HEK293 (cell line): ENCODE measurements at regions not wholly inside any gene's neighbourhood (a gene's known extent, or its start where the extent isn't known, plus 50 kb on each side); places are given as distances from the start of the nearest gene placed in this dataset.

ENCODE experiments used
- CTCF ChIP-seq: fragments of 450-650 bp; formaldehyde crosslinking; IDR thresholded peaks from 2 replicates; pipeline ENCODE4 v1.5.1; 2016; ENCODE audit warnings: missing biosample characterization, missing genetic modification characterization
- KLF16 ChIP-seq: fragments of 450-650 bp; formaldehyde crosslinking; IDR thresholded peaks from 2 replicates; pipeline ENCODE4 v1.5.1; 2017; ENCODE audit warnings: missing biosample characterization, missing genetic modification characterization
- PATZ1 ChIP-seq: fragments of 450-650 bp; formaldehyde crosslinking; IDR thresholded peaks from 2 replicates; pipeline ENCODE4 v1.5.1; 2016; ENCODE audit warnings: missing biosample characterization, missing genetic modification characterization
- PRDM10 ChIP-seq: fragments of 450-650 bp; formaldehyde crosslinking; IDR thresholded peaks from 2 replicates; pipeline ENCODE4 v1.5.1; 2016; ENCODE audit warnings: missing biosample characterization, missing genetic modification characterization
- PRDM6 ChIP-seq: fragments of 450-650 bp; formaldehyde crosslinking; IDR thresholded peaks from 2 replicates; pipeline ENCODE4 v1.5.1; 2017; ENCODE audit warnings: missing biosample characterization, missing genetic modification characterization
- SETDB1 ChIP-seq: IDR thresholded peaks from one replicate; pipeline ENCODE4 v1.6.1; 2017; ENCODE audit warnings: mild to moderate bottlenecking, low read length, moderate library complexity, mixed read lengths; ENCODE audit not compliant: insufficient read length
- TCF7L2 ChIP-seq: IDR thresholded peaks from 2 replicates; pipeline ENCODE4 v1.6.1; 2011; ENCODE audit warnings: low read depth, mild to moderate bottlenecking, inconsistent platforms, low read length, moderate library complexity, borderline replicate concordance
- ZNF274 ChIP-seq, 2 experiments: fragments of 200-500 bp in 1 of 2; fragments of 450-650 bp in 1 of 2; sonication (Bioruptor generic) in 1 of 2; formaldehyde crosslinking in 1 of 2; IDR thresholded peaks; 2 replicates each; pipeline versions ENCODE4 v1.5.1 to v1.6.1; 2014 to 2016; ENCODE audit warnings: borderline replicate concordance in 1 of 2, inconsistent platforms in 1 of 2, low read length in 1 of 2, missing biosample characterization in 1 of 2, missing genetic modification characterization in 1 of 2
- ZNF416 ChIP-seq: fragments of 450-650 bp; formaldehyde crosslinking; IDR thresholded peaks from 2 replicates; pipeline ENCODE4 v1.5.1; 2016; ENCODE audit warnings: missing biosample characterization, missing genetic modification characterization
- ZNF510 ChIP-seq: fragments of 450-650 bp; formaldehyde crosslinking; IDR thresholded peaks from 2 replicates; pipeline ENCODE4 v1.5.1; 2018; ENCODE audit warnings: mild to moderate bottlenecking, missing genetic modification characterization, missing biosample characterization; ENCODE audit not compliant: insufficient replicate concordance
- ZNF555 ChIP-seq: fragments of 450-650 bp; formaldehyde crosslinking; conservative IDR thresholded peaks from 2 replicates; pipeline ENCODE4 v1.5.1; 2017; ENCODE audit warnings: missing biosample characterization, mild to moderate bottlenecking, missing genetic modification characterization, inconsistent platforms

- TF ChIP-seq CTCF (tag by site-specific recombination) (no peak), ZNF510 (no peak), ZNF274 (IDR thresholded peaks at IDR 0.05; ENCODE audit: low read length) (no peak), ZNF274 (tag by site-specific recombination; IDR thresholded peaks at IDR 0.05; ENCODE audit: borderline replicate concordance) (no peak), PATZ1 (tag by site-specific recombination) (no peak), PRDM6 (tag by site-specific recombination) (no peak), TCF7L2 (no peak), KLF16 (tag by site-specific recombination) (no peak), ZNF555 (no peak), ZNF416 (tag by site-specific recombination) (no peak), SETDB1 (no peak), PRDM10 (tag by site-specific recombination) (no peak)
Observed at GRCh38 chr13:26864576-26864975, 104.0 kb upstream of the GPR12 start.
